ENCODE measurements at regions not wholly inside any gene's neighbourhood (a gene's known extent, or its start where the extent isn't known, plus 50 kb on each side); places are given as distances from the start of the nearest gene placed in this dataset.

GRCh38 chr4:115834441-115834840 lies 721.0 kb upstream of the NDST4 start:
- no peak for DNase-seq (ENCODE audit: low spot score)
- TF ChIP-seq CTCF (IDR thresholded peaks at IDR 0.05; ENCODE audit: borderline replicate concordance, control extremely low read depth, extremely low read depth, insufficient read depth, missing control alignments), result no peak
- in situ Hi-C loops (cut with MboI; ENCODE audit: low sequenced_read_pairs, unreplicated experiment), result no loop called here

- in situ Hi-C loops (cut with MboI; ENCODE audit: low sequenced_read_pairs, unreplicated experiment), result no loop called here
- no peak for TF ChIP-seq CTCF (IDR thresholded peaks at IDR 0.05; ENCODE audit: borderline replicate concordance, control extremely low read depth, extremely low read depth, insufficient read depth, missing control alignments)
- DNase-seq (ENCODE audit: low spot score), result no peak
Observed at GRCh38 chr4:115824630-115825029, 711.2 kb upstream of the NDST4 start.

GRCh38 chr4:115803825-115804224 lies 690.4 kb upstream of the NDST4 start:
- in situ Hi-C loops (cut with MboI; ENCODE audit: low sequenced_read_pairs, unreplicated experiment), result no loop called here
- no peak for DNase-seq (ENCODE audit: low spot score)

GRCh38 chr4:115790812-115791211 lies 677.4 kb upstream of the NDST4 start:
- DNase-seq (ENCODE audit: low spot score), result no peak
- in situ Hi-C loops (cut with MboI; ENCODE audit: low sequenced_read_pairs, unreplicated experiment), result no loop called here
- no peak for TF ChIP-seq CTCF (IDR thresholded peaks at IDR 0.05; ENCODE audit: borderline replicate concordance, control extremely low read depth, extremely low read depth, insufficient read depth, missing control alignments)

More at GRCh38 chr4:115803825-115804224, 690.4 kb upstream of the NDST4 start:
- no peak for TF ChIP-seq CTCF (IDR thresholded peaks at IDR 0.05; ENCODE audit: borderline replicate concordance, control extremely low read depth, extremely low read depth, insufficient read depth, missing control alignments)

GRCh38 chr4:115781528-115782146 lies 668.2 kb upstream of the NDST4 start:
- no peak for TF ChIP-seq CTCF (IDR thresholded peaks at IDR 0.05; ENCODE audit: borderline replicate concordance, control extremely low read depth, extremely low read depth, insufficient read depth, missing control alignments)
- DNase-seq (ENCODE audit: low spot score), result no peak

GRCh38 chr4:115780835-115781234 lies 667.4 kb upstream of the NDST4 start:
- in situ Hi-C loops (cut with MboI; ENCODE audit: low sequenced_read_pairs, unreplicated experiment), result no loop called here
- no peak for TF ChIP-seq CTCF (IDR thresholded peaks at IDR 0.05; ENCODE audit: borderline replicate concordance, control extremely low read depth, extremely low read depth, insufficient read depth, missing control alignments)
- no peak for DNase-seq (ENCODE audit: low spot score)

More at GRCh38 chr4:115781528-115782146, 668.2 kb upstream of the NDST4 start:
- in situ Hi-C loops (cut with MboI; ENCODE audit: low sequenced_read_pairs, unreplicated experiment), result no loop called here
